ENCODE measurements at regions not wholly inside any gene's neighbourhood (a gene's known extent, or its start where the extent isn't known, plus 50 kb on each side); places are given as distances from the start of the nearest gene placed in this dataset.

GRCh38 chr2:156088587-156088986 is 243.9 kb downstream of the NR4A2 start:
- CTCF ChIA-PET: no interaction called here
- dilution Hi-C loops (cut with HindIII; ENCODE audit: low sequenced_read_pairs, unreplicated experiment): no loop called here

More at GRCh38 chr2:156088587-156088986, 243.9 kb downstream of the NR4A2 start:
- H3K4ac ChIP-seq (ENCODE audit: low read depth, low read length): no peak overlapping the region
- intact Hi-C loops (cut with micrococcal nuclease) (no loop called here), in situ Hi-C loops (cut with MboI; ENCODE audit: low sequenced_read_pairs) (no loop called here)
- H3K36me3 ChIP-seq (ENCODE audit: control insufficient read depth, insufficient read depth, low read length): no peaks in the 10 kb centered on the region
- H3K9me1 ChIP-seq (ENCODE audit: insufficient read depth, low read length): no peaks in the 10 kb centered on the region
- no peak overlapping the region for H3K4me2 ChIP-seq (ENCODE audit: low read depth, low read length)
- no peak overlapping the region for H4K91ac ChIP-seq (ENCODE audit: insufficient read depth, low read depth, low read length)
- no peak overlapping the region for H3K9ac ChIP-seq (ENCODE audit: low read depth, low read length)
- POLR2A ChIA-PET (ENCODE audit: unreplicated experiment): no interaction called here
- TF ChIP-seq FOS (IDR thresholded peaks at IDR 0.05; ENCODE audit: low read depth, low read length) (no peak), NFE2L2 (IDR thresholded peaks at IDR 0.05; ENCODE audit: low read depth, low read length) (no peak), RFX5 (IDR thresholded peaks at IDR 0.05; ENCODE audit: low read depth, low read length) (no peak), CEBPB (IDR thresholded peaks at IDR 0.05; ENCODE audit: low read depth, low read length) (no peak), MXI1 (IDR thresholded peaks at IDR 0.05; ENCODE audit: borderline replicate concordance, low read depth, low read length) (no peak), POLR2A (IDR thresholded peaks at IDR 0.05; ENCODE audit: low read depth, low read length) (no peak), MAFK (IDR thresholded peaks at IDR 0.05; ENCODE audit: low read depth, low read length) (no peak), USF2 (IDR thresholded peaks at IDR 0.05; ENCODE audit: low read depth, low read length) (no peak), CHD1 (IDR thresholded peaks at IDR 0.05; ENCODE audit: low read depth, low read length) (no peak), CTCF (conservative IDR thresholded peaks at IDR 0.05; ENCODE audit: low read depth, low read length) (no peak), MAZ (IDR thresholded peaks at IDR 0.05; ENCODE audit: borderline replicate concordance, low read depth, low read length) (no peak), RCOR1 (IDR thresholded peaks at IDR 0.05; ENCODE audit: insufficient replicate concordance, low read length) (no peak), ELK1 (IDR thresholded peaks at IDR 0.05; ENCODE audit: borderline replicate concordance, low read depth, low read length) (no peak), BHLHE40 (IDR thresholded peaks at IDR 0.05; ENCODE audit: low read depth, low read length) (no peak)
- no peak overlapping the region for H2BK120ac ChIP-seq (ENCODE audit: low read depth, low read length)
- BruUV-seq (replicated peaks): no TSS peak
- H3K4me1 ChIP-seq (ENCODE audit: control insufficient read depth, insufficient read depth, low read length): no peaks in the 10 kb centered on the region
- no peak overlapping the region for H3K27ac ChIP-seq (ENCODE audit: insufficient read depth, low read length)
- H4K20me1 ChIP-seq (ENCODE audit: insufficient read depth, low read length): no peaks in the 10 kb centered on the region
- 92% methylated on average over 4 of the region's 5 CpGs; no CpG with 5 or more reads in 1 of the 2 experiments for WGBS, 2 experiments (ENCODE audit: extremely low coverage in 2 of 2, insufficient read length in 1 of 2)
- H3K23ac ChIP-seq (ENCODE audit: low read depth, low read length): no peak overlapping the region
- ATAC-seq (ENCODE audit: low read depth): no peak
- H2BK15ac ChIP-seq (ENCODE audit: low read depth, low read length): no peak overlapping the region
- H3K79me1 ChIP-seq (ENCODE audit: low read depth in 1 of 2, low read length in 2 of 2): no peaks in the 10 kb centered on the region
- H2BK20ac ChIP-seq (ENCODE audit: low read depth, low read length): no peak overlapping the region
- H4K5ac ChIP-seq (ENCODE audit: low read depth, low read length): no peak overlapping the region
- no peak overlapping the region for H3K18ac ChIP-seq (ENCODE audit: low read depth, low read length)
- DNase-seq: no peak
- H2AK5ac ChIP-seq (ENCODE audit: low read depth, low read length): no peak overlapping the region
- H3K14ac ChIP-seq (replicated peaks; ENCODE audit: low read depth, low read length): no peak overlapping the region
- no peak overlapping the region for H2BK5ac ChIP-seq (ENCODE audit: low read depth, low read length, poor library complexity, severe bottlenecking)
- H3K27me3 ChIP-seq (ENCODE audit: control insufficient read depth, insufficient read depth, low read length): no peaks in the 10 kb centered on the region
- no peak overlapping the region for H3K56ac ChIP-seq (ENCODE audit: extremely low read depth, insufficient read depth, low read length)
- H2AK9ac ChIP-seq (replicated peaks; ENCODE audit: low read depth, low read length, poor library complexity): no peak overlapping the region
- H4K8ac ChIP-seq (ENCODE audit: low read depth in 2 of 2, low read length in 2 of 2): no peak overlapping the region
- no peak overlapping the region for H3K4me3 ChIP-seq (ENCODE audit: insufficient read depth, low read depth, low read length)
- H2AFZ ChIP-seq (replicated peaks; ENCODE audit: low read length, poor library complexity): no peak overlapping the region
- peaks cover 5% of the 10 kb centered on the region for H3K9me3 ChIP-seq (ENCODE audit: control insufficient read depth, insufficient read depth, low read length)

Measured in IMR-90 (cell line).